Testis (tissue), 2 donors: ENCODE measurements at regions not wholly inside any gene's neighbourhood (a gene's known extent, or its start where the extent isn't known, plus 50 kb on each side); places are given as distances from the start of the nearest gene placed in this dataset.

Experiments
- DNase-seq: peaks from one replicate; pipeline ENCODE4 v3.0.0-alpha.2; 2019
- H3K27ac ChIP-seq, 2 donors: fragments of 200-600 bp; sonication (generic); one replicate each; pipeline ENCODE4 v1.5.1; 2019
- H3K27me3 ChIP-seq: fragments of 200-600 bp; sonication (generic); one replicate; pipeline ENCODE4 v1.5.1; 2019
- H3K36me3 ChIP-seq: fragments of 200-600 bp; sonication (generic); one replicate; pipeline ENCODE4 v1.5.1; 2017; ENCODE audit warnings: low read depth; ENCODE audit errors: missing control alignments
- H3K4me1 ChIP-seq: fragments of 200-600 bp; sonication (generic); one replicate; pipeline ENCODE4 v1.5.1; 2019
- H3K4me3 ChIP-seq, 2 donors: fragments of 200-600 bp; sonication (generic); one replicate each; pipeline ENCODE4 v1.5.1; 2017 to 2019
- H3K9me3 ChIP-seq: fragments of 200-600 bp; sonication (generic); one replicate; pipeline ENCODE4 v1.5.1; 2017
- CTCF ChIP-seq, 3 experiments: fragments of 450-650 bp in 2 of 3; fragments of 200-600 bp in 1 of 3; sonication (generic) in 1 of 3; IDR thresholded peaks; one replicate each; pipeline ENCODE4 v1.5.1; 2016 to 2019; ENCODE audit warnings: antibody characterized with exemption in 3 of 3, mild to moderate bottlenecking in 2 of 3, moderate library complexity in 1 of 3
- POLR2A ChIP-seq: fragments of 450-650 bp; IDR thresholded peaks from one replicate; pipeline ENCODE4 v1.6.1; 2017; ENCODE audit warnings: antibody characterized with exemption, mild to moderate bottlenecking, moderate library complexity
- WGBS, 2 donors: methylation state at CpG; one replicate each; pipeline ENCODE4 v1.1.5; 2018; 5-methylcytosine and 5-hydroxymethylcytosine counted together
- intact Hi-C: fragments of 100-400 bp; cut with DNase I; formaldehyde crosslinking; loops from one replicate; pipeline ENCODE4 v1.15.1; 2023; ENCODE audit warnings: low total_unique reads

GRCh38 chr6:122052346-122052900 is 347.0 kb upstream of the HSF2 start:
- Histone ChIP-seq H3K27ac (no peak overlapping the region), H3K9me3 (no peaks in the 10 kb centered on the region), H3K4me1 (no peaks in the 10 kb centered on the region), H3K4me3 (no peak overlapping the region), H3K27me3 (no peaks in the 10 kb centered on the region), H3K36me3 (no peaks in the 10 kb centered on the region)
- DNase-seq: no peak
- 87 to 96% methylated on average over 3 of the region's 3 CpGs for WGBS, 2 donors
- TF ChIP-seq CTCF (IDR thresholded peaks at IDR 0.05) (no peak), POLR2A (no peak)
- intact Hi-C loops: no loop called here

- Histone ChIP-seq H3K4me1 (no peaks in the 10 kb centered on the region), H3K4me3 (no peak overlapping the region), H3K9me3 (no peaks in the 10 kb centered on the region), H3K27me3 (no peaks in the 10 kb centered on the region), H3K36me3 (no peaks in the 10 kb centered on the region), H3K27ac (no peak overlapping the region)
- no peak for DNase-seq
- no peak for TF ChIP-seq POLR2A
- no peak for TF ChIP-seq CTCF (IDR thresholded peaks at IDR 0.05)
- intact Hi-C loops: no loop called here
- whole genome bisulfite sequencing, 2 donors: 82 to 85% methylated on average over 4 of the region's 4 CpGs
Observed at GRCh38 chr6:122059918-122060317, 339.5 kb upstream of the HSF2 start.

- Histone ChIP-seq H3K36me3 (no peaks in the 10 kb centered on the region), H3K4me1 (no peaks in the 10 kb centered on the region), H3K27ac (no peak overlapping the region), H3K4me3 (no peak overlapping the region), H3K27me3 (no peaks in the 10 kb centered on the region), H3K9me3 (no peaks in the 10 kb centered on the region)
- DNase-seq: no peak
- WGBS, 2 donors: 81 to 83% methylated on average over 3 of the region's 3 CpGs
- intact Hi-C loops: no loop called here
- TF ChIP-seq POLR2A: no peak
- TF ChIP-seq CTCF (IDR thresholded peaks at IDR 0.05): no peak
Observed at GRCh38 chr6:122061855-122062254, 337.6 kb upstream of the HSF2 start.

GRCh38 chr6:122063076-122063475 is 336.4 kb upstream of the HSF2 start:
- Histone ChIP-seq H3K27ac (no peak overlapping the region), H3K4me3 (no peak overlapping the region)
- WGBS, 2 donors: 50 to 52% methylated on average over 4 of the region's 4 CpGs

More at GRCh38 chr6:122063076-122063475, 336.4 kb upstream of the HSF2 start:
- DNase-seq: no peak
- H3K27me3 ChIP-seq: no peaks in the 10 kb centered on the region
- no peaks in the 10 kb centered on the region for H3K4me1 ChIP-seq
- H3K36me3 ChIP-seq: no peaks in the 10 kb centered on the region
- no peaks in the 10 kb centered on the region for H3K9me3 ChIP-seq
- intact Hi-C loops: no loop called here
- no peak for TF ChIP-seq CTCF (IDR thresholded peaks at IDR 0.05)
- no peak for TF ChIP-seq POLR2A
